A549 (cell line): ENCODE measurements at regions not wholly inside any gene's neighbourhood (a gene's known extent, or its start where the extent isn't known, plus 50 kb on each side); places are given as distances from the start of the nearest gene placed in this dataset.
A peak's percentile ranks its signal among the peaks of the same experiment; 100 is the strongest.

ENCODE experiments used
- ATAC-seq, 2 experiments: fragments of 200-7000 bp in 1 of 2; fragments of >200 bp in 1 of 2; cut with Nextera tagmentation in 1 of 2; cut with Tn5 transposase in 1 of 2; 3 replicates each; pipeline versions ENCODE4 v1.8.0 to v1.9.1; 2018 to 2020; ENCODE audit warnings: mild to moderate bottlenecking in 1 of 2, moderate library complexity in 1 of 2
- CTCF ChIA-PET: fragments of 300-600 bp; sonication (Branson Sonifier 250); formaldehyde crosslinking; extraction: SDS; loops from one replicate; lab custom pipeline; 2021; ENCODE audit warnings: antibody characterized with exemption, inconsistent platforms; lab: Yijun Ruan, JAX
- POLR2A ChIA-PET: fragments of 350-600 bp; formaldehyde crosslinking; extraction: SDS; loops from one replicate; lab custom pipeline; 2021; ENCODE audit warnings: antibody characterized with exemption, inconsistent platforms; lab: Yijun Ruan, JAX
- DNase-seq, 2 experiments: peaks; one replicate each; pipeline versions ENCODE4 v3.0.0 to v3.0.0-alpha.2; 2011 to 2016; ENCODE audit warnings: low read depth in 1 of 2, low spot score in 1 of 2
- FAIRE-seq: peaks from 2 replicates; lab custom pipeline; 2011; peaks lifted over from hg19 to GRCh38; lab: Jason Lieb, UNC
- H3K27ac ChIP-seq, 2 experiments: fragments of >200 bp; sonication (Bioruptor Twin); formaldehyde crosslinking; 3 replicates each; pipeline ENCODE4 v1.5.1; 2016 to 2017
- H3K4me1 ChIP-seq: fragments of >200 bp; sonication (Bioruptor Twin); formaldehyde crosslinking; 3 replicates; pipeline ENCODE4 v1.6.1; 2016
- H3K4me2 ChIP-seq: fragments of >200 bp; sonication (Bioruptor Twin); formaldehyde crosslinking; 3 replicates; pipeline ENCODE4 v1.6.1; 2016
- H3K4me3 ChIP-seq: fragments of >200 bp; sonication (Bioruptor Twin); formaldehyde crosslinking; 3 replicates; pipeline ENCODE4 v1.5.1; 2016
- H3K9me3 ChIP-seq: fragments of >200 bp; sonication (Bioruptor Twin); formaldehyde crosslinking; 3 replicates; pipeline ENCODE4 v1.6.1; 2016
- ATOH8 ChIP-seq: fragments of 250-450 bp; sonication (Bioruptor Pico); IDR thresholded peaks from 2 replicates; pipeline ENCODE4 v1.5.0; 2020; ENCODE audit warnings: low read depth, mild to moderate bottlenecking, moderate library complexity
- CBX8 ChIP-seq: fragments of 200-600 bp; sonication (generic); IDR thresholded peaks from 2 replicates; pipeline ENCODE4 v1.6.1; 2016
- CHD2 ChIP-seq: fragments of 150-350 bp; IDR thresholded peaks from 2 replicates; pipeline ENCODE4 v1.6.1; 2014; ENCODE audit warnings: low read length; ENCODE audit not compliant: partially characterized antibody
- EHF ChIP-seq: fragments of 250-450 bp; sonication (Bioruptor Pico); IDR thresholded peaks from 2 replicates; pipeline ENCODE4 v1.5.0; 2020; ENCODE audit warnings: mild to moderate bottlenecking
- EHMT2 ChIP-seq: fragments of 200-600 bp; sonication (generic); IDR thresholded peaks from 2 replicates; pipeline ENCODE4 v1.6.1; 2016; ENCODE audit warnings: antibody characterized with exemption, low read depth, mild to moderate bottlenecking, moderate library complexity
- ELK1 ChIP-seq: fragments of 150-350 bp; IDR thresholded peaks from 2 replicates; pipeline ENCODE4 v1.6.1; 2014; ENCODE audit warnings: low read depth, mild to moderate bottlenecking, low read length
- HES2 ChIP-seq: fragments of >200 bp; sonication (Bioruptor Twin); formaldehyde crosslinking; IDR thresholded peaks from 2 replicates; pipeline ENCODE4 v1.6.1; 2016
- HOXA7 ChIP-seq: fragments of 250-450 bp; sonication (Bioruptor Pico); IDR thresholded peaks from 2 replicates; pipeline ENCODE4 v1.5.0; 2020; ENCODE audit warnings: mild to moderate bottlenecking, moderate library complexity
- HOXB13 ChIP-seq: fragments of 250-450 bp; sonication (Bioruptor Pico); IDR thresholded peaks from 2 replicates; pipeline ENCODE4 v1.5.0; 2020; ENCODE audit warnings: low read depth, mild to moderate bottlenecking, moderate library complexity
- MYC ChIP-seq: IDR thresholded peaks from 2 replicates; pipeline ENCODE4 v1.6.1; 2012; ENCODE audit warnings: mild to moderate bottlenecking, inconsistent platforms, low read length, improper control_type of control experiment, borderline replicate concordance
- NPAS2 ChIP-seq: fragments of 250-450 bp; sonication (Bioruptor Pico); IDR thresholded peaks from 2 replicates; pipeline ENCODE4 v1.8.0; 2022; ENCODE audit warnings: mild to moderate bottlenecking, moderate library complexity, borderline replicate concordance
- POLR2AphosphoS2 ChIP-seq: conservative IDR thresholded peaks from 2 replicates; pipeline ENCODE4 v1.6.1; 2012; ENCODE audit warnings: low read length, improper control_type of control experiment, inconsistent platforms
- RAD21 ChIP-seq, 2 experiments: fragments of >200 bp in 1 of 2; sonication (Bioruptor Twin) in 1 of 2; formaldehyde crosslinking in 1 of 2; IDR thresholded peaks in 1 of 2; conservative IDR thresholded peaks in 1 of 2; 2 replicates in 1 of 2; 3 replicates in 1 of 2; pipeline ENCODE4 v1.6.1; 2012 to 2018; ENCODE audit warnings: inconsistent platforms in 1 of 2
- RARB ChIP-seq: fragments of 250-450 bp; sonication (Bioruptor Pico); IDR thresholded peaks from 2 replicates; pipeline ENCODE4 v1.8.0; 2021; ENCODE audit warnings: mild to moderate bottlenecking, moderate library complexity
- SREBF2 ChIP-seq: fragments of 450-650 bp; IDR thresholded peaks from 2 replicates; pipeline ENCODE4 v1.6.1; 2014; ENCODE audit warnings: mild to moderate bottlenecking, moderate library complexity
- TFCP2L1 ChIP-seq: fragments of 250-450 bp; sonication (Bioruptor Pico); IDR thresholded peaks from 2 replicates; pipeline ENCODE4 v1.5.0; 2021; ENCODE audit warnings: mild to moderate bottlenecking
- WGBS: methylation state at CpG from one replicate; pipeline ENCODE4 v1.1.6; 2017; ENCODE audit errors: missing lambda C conversion rate; 5-methylcytosine and 5-hydroxymethylcytosine counted together
- TF ChIP-seq, protein P1 (sequence below): fragments of >200 bp; sonication (Bioruptor Twin); formaldehyde crosslinking; IDR thresholded peaks from 3 replicates; pipeline ENCODE4 v1.5.1; 2016

- POLR2A ChIA-PET = no interaction called here
- 90% methylated on average over 2 of the region's 2 CpGs for WGBS
- Histone ChIP-seq H3K4me1 (no peaks in the 10 kb centered on the region), H3K9me3 (no peaks in the 10 kb centered on the region), H3K4me2 (no peak overlapping the region), H3K27ac (no peak overlapping the region), H3K4me3 (no peak overlapping the region)
- CTCF ChIA-PET = interaction anchor here (1.8 kb wide), 1 partner anchor 37 kb away, joined by 8 read pairs; no protein-coding TSS in a partner anchor
- DNase-seq (no peak), FAIRE-seq (no peak), ATAC-seq (no peak)
- TF ChIP-seq ATOH8 (CRISPR knock-in tag) (no peak), TFCP2L1 (CRISPR knock-in tag) (no peak), RARB (CRISPR knock-in tag) (no peak), NPAS2 (CRISPR knock-in tag) (no peak), HOXA7 (no peak), EHF (CRISPR knock-in tag) (no peak), EHMT2 (no peak), MYC (no peak), CHD2 (no peak), ELK1 (no peak), SREBF2 (no peak)
- TF ChIP-seq, protein P1, sequence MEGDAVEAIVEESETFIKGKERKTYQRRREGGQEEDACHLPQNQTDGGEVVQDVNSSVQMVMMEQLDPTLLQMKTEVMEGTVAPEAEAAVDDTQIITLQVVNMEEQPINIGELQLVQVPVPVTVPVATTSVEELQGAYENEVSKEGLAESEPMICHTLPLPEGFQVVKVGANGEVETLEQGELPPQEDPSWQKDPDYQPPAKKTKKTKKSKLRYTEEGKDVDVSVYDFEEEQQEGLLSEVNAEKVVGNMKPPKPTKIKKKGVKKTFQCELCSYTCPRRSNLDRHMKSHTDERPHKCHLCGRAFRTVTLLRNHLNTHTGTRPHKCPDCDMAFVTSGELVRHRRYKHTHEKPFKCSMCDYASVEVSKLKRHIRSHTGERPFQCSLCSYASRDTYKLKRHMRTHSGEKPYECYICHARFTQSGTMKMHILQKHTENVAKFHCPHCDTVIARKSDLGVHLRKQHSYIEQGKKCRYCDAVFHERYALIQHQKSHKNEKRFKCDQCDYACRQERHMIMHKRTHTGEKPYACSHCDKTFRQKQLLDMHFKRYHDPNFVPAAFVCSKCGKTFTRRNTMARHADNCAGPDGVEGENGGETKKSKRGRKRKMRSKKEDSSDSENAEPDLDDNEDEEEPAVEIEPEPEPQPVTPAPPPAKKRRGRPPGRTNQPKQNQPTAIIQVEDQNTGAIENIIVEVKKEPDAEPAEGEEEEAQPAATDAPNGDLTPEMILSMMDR = no peak
Observed at GRCh38 chr12:67062193-67062592, 207.0 kb upstream of the CAND1 start.

DNA sequence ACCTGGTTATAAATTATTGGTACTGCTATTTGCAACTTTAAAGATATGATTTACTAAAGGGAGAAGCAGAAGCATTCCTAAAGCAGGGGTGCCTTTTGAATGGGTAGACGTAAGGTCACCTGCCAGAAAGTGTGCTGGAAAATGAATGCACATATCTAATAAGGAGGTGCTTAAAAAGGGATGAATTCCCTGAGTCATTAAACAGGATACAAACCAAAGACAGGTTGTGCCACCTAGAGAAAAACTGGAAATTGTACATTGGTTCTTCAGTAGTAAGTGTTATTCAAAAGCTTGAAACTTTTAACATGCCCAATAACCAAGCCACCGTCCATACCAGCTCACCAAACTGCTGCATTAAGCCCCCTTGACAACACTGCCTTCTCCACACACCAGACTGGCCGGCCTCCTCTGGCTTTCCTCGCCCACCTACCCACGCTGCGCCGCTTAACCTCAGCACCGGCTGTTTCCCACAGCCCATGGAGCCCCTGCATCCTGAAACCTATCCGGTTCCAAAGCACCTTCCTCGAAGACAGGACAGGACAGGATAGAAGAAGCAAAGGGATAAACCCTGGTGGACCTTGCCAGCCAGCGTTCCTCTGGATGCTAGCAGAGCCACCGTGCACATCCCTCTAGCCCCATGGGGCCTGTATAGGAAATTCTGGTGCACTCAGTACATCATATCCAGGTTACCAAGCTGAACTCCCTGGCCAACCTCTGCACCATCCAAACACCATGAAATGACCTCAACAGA, 201.5 kb upstream of the CAND1 start:
- H3K9me3 ChIP-seq = no peaks in the 10 kb centered on the region
- H3K4me1 ChIP-seq = peaks cover 13% of the 10 kb centered on the region
- TF ChIP-seq HOXB13 (CRISPR knock-in tag) (no peak), POLR2AphosphoS2 (no peak), CBX8 (no peak), RAD21 (conservative IDR thresholded peaks at IDR 0.05 in 1 of 2, IDR thresholded peaks at IDR 0.05 in 1 of 2) (peak; percentile 19 to 28; a peak in 3 of 5 replicates)
- peak overlapping the region; percentile 97 for H3K4me2 ChIP-seq
- ATAC-seq (peak; percentile 11 to 38; a peak in 3 of 6 replicates), FAIRE-seq (no peak), DNase-seq (peak in 1 of 2 experiments; percentile 29)
- H3K27ac ChIP-seq = peak overlapping the region; percentile 89 to 91; a peak in 5 of 6 replicates
- peak overlapping the region; percentile 75 for H3K4me3 ChIP-seq
- CTCF ChIA-PET = interaction anchor here (1.0 to 1.5 kb wide), 3 partner anchors 16 to 42 kb away, joined by 3 to 6 read pairs (median 3); no protein-coding TSS in a partner anchor
- WGBS = 91% methylated on average over 12 of the region's 12 CpGs
- POLR2A ChIA-PET = no interaction called here

GRCh38 chr12:67068204-67068731, 200.9 kb upstream of the CAND1 start:
- H3K27ac ChIP-seq = peak overlapping the region; percentile 89 to 91
- peak; percentile 35 to 68 for ATAC-seq
- peak overlapping the region; percentile 97 for H3K4me2 ChIP-seq
- ChIA-PET CTCF (interaction anchor here (1.0 to 1.8 kb wide), 5 partner anchors 15 to 42 kb away, joined by 3 to 6 read pairs (median 4); no protein-coding TSS in a partner anchor), POLR2A (interaction anchor here (0.6 to 2.0 kb wide), 2 partner anchors 200 to 743 kb away, joined by 3 to 14 read pairs; partner anchors contain the start of gene CAND1)
- peak overlapping the region; percentile 75 for H3K4me3 ChIP-seq
- WGBS = 17% methylated on average over 17 of the region's 20 CpGs
- peak in 1 of 2 experiments; percentile 29 for DNase-seq
- H3K4me1 ChIP-seq = peaks cover 13% of the 10 kb centered on the region
- TF ChIP-seq HES2 = no peak
- TF ChIP-seq, protein P1 = peak; percentile 18; the same call in 1 of the 3 replicates
- TF ChIP-seq, all 56 proteins: peak for 1
- H3K9me3 ChIP-seq = no peaks in the 10 kb centered on the region
- FAIRE-seq = no peak
